GM18499 (cell line): ENCODE measurements at regions not wholly inside any gene's neighbourhood (a gene's known extent, or its start where the extent isn't known, plus 50 kb on each side); places are given as distances from the start of the nearest gene placed in this dataset.
"Not testable (repeated sequence)": the region's sequence is repeated elsewhere in the genome, so short reads cannot be mapped to it uniquely, and the experiment has no call there.

Experiments
- ATAC-seq: cut with Tn5 transposase; IDR thresholded peaks from one replicate; pipeline ENCODE4 v1.9.1; 2021; ENCODE audit warnings: moderate number of reproducible peaks; ENCODE audit not compliant: insufficient read depth, unreplicated experiment

GRCh38 chr16:77056597-77056996 lies 134.4 kb upstream of the MON1B start:
- ATAC-seq, result not testable (repeated sequence)

GRCh38 chr16:77057161-77057774 lies 133.7 kb upstream of the MON1B start:
- no peak for ATAC-seq

GRCh38 chr16:77059446-77059845 lies 131.5 kb upstream of the MON1B start:
- no peak for ATAC-seq

GRCh38 chr16:77060614-77061013 lies 130.4 kb upstream of the MON1B start:
- no peak for ATAC-seq

- no peak for ATAC-seq
Measured at GRCh38 chr16:77062878-77063675, 127.9 kb upstream of the MON1B start.

GRCh38 chr16:77063676-77064016 lies 127.3 kb upstream of the MON1B start:
- no peak for ATAC-seq

GRCh38 chr16:77064037-77064436 lies 127.0 kb upstream of the MON1B start:
- no peak for ATAC-seq

GRCh38 chr16:77066896-77067496 lies 124.0 kb upstream of the MON1B start:
- ATAC-seq, result no peak

GRCh38 chr16:77067900-77068299 lies 123.1 kb upstream of the MON1B start:
- no peak for ATAC-seq

- no peak for ATAC-seq
Measured at GRCh38 chr16:77068402-77068801, 122.6 kb upstream of the MON1B start.

- no peak for ATAC-seq
Measured at GRCh38 chr16:77069929-77070328, 121.1 kb upstream of the MON1B start.

GRCh38 chr16:77070683-77071082 lies 120.3 kb upstream of the MON1B start:
- ATAC-seq, result no peak

- no peak for ATAC-seq
Measured at GRCh38 chr16:77076839-77077238, 114.2 kb upstream of the MON1B start.

- ATAC-seq, result no peak
Measured at GRCh38 chr16:77077256-77077922, 113.6 kb upstream of the MON1B start.

- no peak for ATAC-seq
Measured at GRCh38 chr16:77085981-77086380, 105.0 kb upstream of the MON1B start.

GRCh38 chr16:77090062-77090461 lies 100.9 kb upstream of the MON1B start:
- ATAC-seq, result no peak

- ATAC-seq, result no peak
Measured at GRCh38 chr16:77093309-77093708, 97.7 kb upstream of the MON1B start.

- ATAC-seq, result no peak
Measured at GRCh38 chr16:77093999-77094398, 97.0 kb upstream of the MON1B start.

- ATAC-seq, result no peak
Measured at GRCh38 chr16:77111056-77111565, 79.9 kb upstream of the MON1B start.

- no peak for ATAC-seq
Measured at GRCh38 chr16:77112746-77113145, 78.2 kb upstream of the MON1B start.

- ATAC-seq, result no peak
Measured at GRCh38 chr16:77113835-77114234, 77.2 kb upstream of the MON1B start.
